DMS153 treated with DMSO at 0.1 percent for 48 hours (cell line): ENCODE measurements at regions not wholly inside any gene's neighbourhood (a gene's known extent, or its start where the extent isn't known, plus 50 kb on each side); places are given as distances from the start of the nearest gene placed in this dataset.
"Not testable (repeated sequence)": the region's sequence is repeated elsewhere in the genome, so short reads cannot be mapped to it uniquely, and the experiment has no call there.

ENCODE experiments used
- DNase-seq: peaks from one replicate; lab custom pipeline; 2025; ENCODE audit not compliant: unreplicated experiment; lab: John Stamatoyannopoulos, UW

GRCh38 chr3:110440066-110440653, 631.5 kb upstream of the NECTIN3 start:
- DNase-seq, result not testable (repeated sequence)

- no peak for DNase-seq
These were observed 617.5 kb upstream of the NECTIN3 start for GRCh38 chr3:110454066-110454465.

- no peak for DNase-seq
These were observed 615.6 kb upstream of the NECTIN3 start for GRCh38 chr3:110456001-110456400.

GRCh38 chr3:110456438-110457138, 615.0 kb upstream of the NECTIN3 start:
- no peak for DNase-seq

- no peak for DNase-seq
These were observed 614.1 kb upstream of the NECTIN3 start for GRCh38 chr3:110457508-110457907.

- no peak for DNase-seq
These were observed 612.6 kb upstream of the NECTIN3 start for GRCh38 chr3:110459021-110459420.

GRCh38 chr3:110470310-110470709, 601.3 kb upstream of the NECTIN3 start:
- DNase-seq, result no peak

- no peak for DNase-seq
These were observed 598.2 kb upstream of the NECTIN3 start for GRCh38 chr3:110473405-110473804.

GRCh38 chr3:110474397-110474796, 597.2 kb upstream of the NECTIN3 start:
- no peak for DNase-seq

GRCh38 chr3:110478377-110479054, 593.1 kb upstream of the NECTIN3 start:
- no peak for DNase-seq

GRCh38 chr3:110479731-110480130, 591.9 kb upstream of the NECTIN3 start:
- DNase-seq, result no peak

- DNase-seq, result no peak
These were observed 586.2 kb upstream of the NECTIN3 start for GRCh38 chr3:110485389-110485788.

GRCh38 chr3:110487840-110488239, 583.8 kb upstream of the NECTIN3 start:
- DNase-seq, result no peak

- DNase-seq, result no peak
These were observed 580.2 kb upstream of the NECTIN3 start for GRCh38 chr3:110491413-110491812.

- DNase-seq, result no peak
These were observed 578.7 kb upstream of the NECTIN3 start for GRCh38 chr3:110492876-110493275.

- no peak for DNase-seq
These were observed 578.1 kb upstream of the NECTIN3 start for GRCh38 chr3:110493438-110494092.

- no peak for DNase-seq
These were observed 577.5 kb upstream of the NECTIN3 start for GRCh38 chr3:110494093-110494490.

- no peak for DNase-seq
These were observed 576.9 kb upstream of the NECTIN3 start for GRCh38 chr3:110494728-110495127.

GRCh38 chr3:110495201-110495927, 576.3 kb upstream of the NECTIN3 start:
- no peak for DNase-seq

- no peak for DNase-seq
These were observed 567.2 kb upstream of the NECTIN3 start for GRCh38 chr3:110504401-110504800.

- DNase-seq, result no peak
These were observed 566.7 kb upstream of the NECTIN3 start for GRCh38 chr3:110504901-110505300.
